Fibroblast of peridontal ligament (primary cell): ENCODE measurements at regions not wholly inside any gene's neighbourhood (a gene's known extent, or its start where the extent isn't known, plus 50 kb on each side); places are given as distances from the start of the nearest gene placed in this dataset.

ENCODE experiments used
- DNase-seq: peaks from one replicate; pipeline ENCODE4 v3.0.0-alpha.2; 2010; ENCODE audit errors: extremely low read depth

DNA sequence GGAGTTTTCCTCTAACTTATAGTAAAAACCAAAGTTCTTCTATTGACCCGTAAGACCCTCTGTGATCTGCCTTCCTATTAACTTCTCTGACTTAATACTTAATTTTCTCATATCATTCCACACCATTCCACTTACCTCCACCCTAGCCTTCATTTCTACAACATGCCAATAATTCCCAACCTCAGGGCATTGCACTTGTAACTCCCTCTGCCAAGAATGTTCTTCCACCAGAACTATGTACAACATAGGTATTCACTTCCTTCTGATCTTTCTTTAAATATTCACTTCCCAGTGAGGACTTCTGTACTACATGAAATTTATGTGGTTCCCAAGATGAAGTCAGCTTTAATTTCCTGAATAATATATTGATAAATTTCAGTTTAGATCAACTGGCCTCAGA is 531.7 kb downstream of the LRFN5 start:
- DNase-seq, result no peak

DNA sequence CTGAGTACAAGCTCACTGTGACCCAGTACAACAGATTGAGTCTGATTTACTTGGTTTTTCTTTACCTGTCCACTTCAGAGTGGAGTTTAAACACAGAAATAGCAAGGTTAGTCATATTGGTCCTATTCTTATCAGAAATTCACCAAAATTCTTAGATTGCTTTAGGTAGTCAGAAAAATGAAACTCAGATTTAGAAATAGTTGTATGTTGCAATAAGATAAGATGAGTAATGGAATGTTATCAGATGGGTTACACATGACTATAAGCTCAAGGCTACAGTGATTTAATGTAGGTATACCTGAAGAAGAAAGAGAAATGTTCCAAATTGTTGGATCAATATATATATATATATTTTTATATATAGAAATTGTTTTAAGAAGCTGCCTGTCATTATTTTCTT is 524.1 kb downstream of the LRFN5 start:
- DNase-seq, result no peak

DNA sequence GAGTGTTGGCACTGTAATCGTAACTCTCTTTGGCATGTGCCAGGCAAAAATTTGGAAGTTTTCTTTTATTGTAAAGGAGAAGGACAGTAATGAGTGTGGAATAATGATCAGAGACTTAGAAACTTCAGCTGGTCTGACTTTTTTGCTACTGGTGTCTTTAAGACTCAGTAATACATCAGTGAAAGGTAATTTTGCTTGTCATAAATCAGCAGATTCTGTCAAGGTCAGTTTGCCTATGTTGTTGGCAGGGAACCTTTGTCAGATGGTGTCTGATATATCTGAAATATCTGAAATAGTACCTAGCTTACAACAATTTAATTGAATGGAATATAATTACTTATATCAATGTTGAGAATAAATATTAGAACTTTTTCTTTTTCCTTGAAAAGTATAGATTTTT is 516.9 kb downstream of the LRFN5 start:
- DNase-seq, result no peak

DNA sequence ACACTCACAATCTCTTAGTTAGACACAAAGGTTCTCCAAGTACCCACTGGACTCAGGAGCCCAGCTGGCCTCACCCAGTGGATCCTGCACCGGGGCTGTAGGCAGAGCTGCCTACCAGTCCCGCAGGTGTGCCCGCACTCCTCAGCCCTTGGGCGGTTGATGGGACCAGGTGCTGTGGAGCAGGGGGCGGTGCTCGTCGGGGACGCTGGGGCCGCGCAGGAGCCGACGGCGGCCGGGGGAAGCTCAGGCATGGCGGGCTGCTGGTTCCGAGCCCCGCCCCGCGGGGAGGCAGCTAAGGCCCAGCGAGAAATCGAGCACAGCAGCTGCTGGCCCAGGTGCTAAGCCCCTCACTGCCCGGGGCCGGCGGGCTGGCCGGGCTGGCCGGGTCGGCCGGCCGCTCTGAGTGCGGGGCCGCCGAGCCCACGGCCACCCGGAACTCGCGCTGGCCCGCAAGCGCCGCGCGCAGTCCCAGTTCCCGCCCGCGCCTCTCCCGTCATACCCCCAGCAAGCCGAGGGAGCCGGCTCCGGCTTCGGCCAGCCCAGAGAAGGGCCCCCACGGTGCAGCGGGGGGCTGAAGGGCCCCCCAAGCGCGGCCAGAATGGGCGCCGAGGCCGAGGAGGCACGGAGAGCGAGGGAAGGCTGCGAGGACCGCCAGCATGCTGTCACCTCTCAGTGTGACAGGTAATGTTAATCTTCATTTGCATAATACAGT is 506.8 kb downstream of the LRFN5 start:
- no peak for DNase-seq

DNA sequence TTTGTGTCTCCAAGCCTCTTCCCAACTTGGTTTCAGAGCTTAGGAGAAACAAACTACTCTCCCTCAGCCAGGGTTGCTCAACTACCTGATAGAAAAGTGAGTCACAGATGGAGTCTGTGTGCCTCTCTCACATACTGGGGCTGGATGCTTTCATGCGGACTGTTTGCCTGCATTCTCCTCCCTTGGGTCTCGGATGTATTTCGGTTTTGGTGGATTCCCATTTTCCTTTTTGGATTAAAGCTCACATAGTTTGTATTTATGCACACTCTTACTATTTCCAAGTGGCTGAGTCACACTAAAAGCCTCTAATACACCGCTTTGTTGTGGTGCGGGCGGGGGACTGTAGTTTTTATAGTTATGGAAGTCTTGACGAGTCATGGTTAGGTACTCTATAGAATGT is 505.4 kb downstream of the LRFN5 start:
- DNase-seq, result peak; percentile 27

DNA sequence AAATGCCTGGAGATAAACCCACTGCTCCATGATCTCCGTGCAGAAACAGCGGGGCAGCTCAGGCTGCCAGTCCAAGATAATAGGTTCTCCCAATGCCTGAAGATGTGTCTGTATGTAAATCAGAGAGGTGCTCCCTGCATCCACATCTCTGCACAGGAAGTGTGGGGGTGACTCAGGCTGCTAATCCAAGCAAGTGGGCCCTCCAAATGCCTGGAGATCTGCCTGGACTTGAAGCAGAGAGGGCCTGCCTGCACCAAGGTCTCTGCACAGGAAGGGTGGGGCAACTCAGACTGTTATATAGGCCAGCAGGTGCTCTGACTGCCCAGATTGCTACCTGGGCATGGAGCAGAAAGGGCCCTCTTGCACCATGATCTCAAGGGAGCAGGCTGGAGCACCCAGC is 504.7 kb downstream of the LRFN5 start:
- DNase-seq, result no peak

DNA sequence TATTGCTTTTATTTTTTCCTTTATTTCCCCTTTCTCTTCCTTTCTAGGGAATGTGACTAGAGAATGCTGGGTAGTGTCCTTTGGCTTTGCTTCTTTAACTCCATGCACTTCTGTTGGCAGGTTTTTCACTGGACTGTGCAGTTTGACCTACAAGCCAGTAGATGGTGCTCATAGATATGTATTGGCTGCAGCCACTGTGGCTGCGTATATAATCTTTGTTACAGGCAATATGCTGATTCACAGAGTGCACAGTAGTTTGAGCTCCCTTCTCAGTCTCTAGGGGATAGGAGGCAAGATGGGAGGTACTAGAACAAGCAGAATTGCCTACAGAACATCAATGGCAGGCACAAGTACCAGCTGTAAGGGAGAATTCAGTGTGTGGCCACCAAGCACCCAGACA is 503.5 kb downstream of the LRFN5 start:
- peak; percentile 79 for DNase-seq

DNA sequence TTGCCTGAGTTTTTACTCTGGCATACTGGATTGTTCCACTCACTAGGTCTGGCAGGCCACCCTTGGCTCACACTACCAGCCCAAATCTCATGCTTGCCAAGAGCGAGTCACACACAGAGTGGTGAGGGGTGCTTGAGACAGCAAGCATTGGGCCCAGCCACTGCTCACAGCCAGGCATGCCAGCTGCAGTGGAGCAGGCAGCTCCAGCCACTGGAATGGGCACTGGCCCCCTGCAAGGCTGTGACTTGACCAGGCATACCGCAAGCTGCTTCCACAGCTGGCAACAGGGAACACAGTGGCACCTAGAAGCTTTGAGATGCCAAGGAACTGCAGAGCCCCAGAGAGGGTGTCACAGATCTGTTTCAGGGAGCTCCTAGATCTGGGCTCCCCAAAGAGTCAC is 488.5 kb downstream of the LRFN5 start:
- no peak for DNase-seq

DNA sequence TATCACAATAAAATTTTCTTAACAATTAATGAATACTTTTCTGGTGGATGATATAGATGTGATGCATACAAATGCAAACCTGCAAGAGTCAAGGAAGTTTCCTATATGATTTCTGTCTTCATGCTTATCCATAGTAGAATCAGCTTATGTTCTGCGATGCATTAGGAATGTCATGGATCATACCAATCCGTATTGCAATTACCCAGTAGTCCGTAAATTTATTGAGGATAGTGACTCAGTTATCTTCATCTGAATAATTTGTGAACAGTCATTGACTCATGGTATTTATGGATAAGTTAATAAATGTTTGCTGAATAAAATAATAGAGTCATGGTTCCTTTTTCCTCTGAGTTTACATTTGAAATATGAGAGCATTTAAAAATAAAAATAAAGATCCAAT is 483.4 kb downstream of the LRFN5 start:
- no peak for DNase-seq

DNA sequence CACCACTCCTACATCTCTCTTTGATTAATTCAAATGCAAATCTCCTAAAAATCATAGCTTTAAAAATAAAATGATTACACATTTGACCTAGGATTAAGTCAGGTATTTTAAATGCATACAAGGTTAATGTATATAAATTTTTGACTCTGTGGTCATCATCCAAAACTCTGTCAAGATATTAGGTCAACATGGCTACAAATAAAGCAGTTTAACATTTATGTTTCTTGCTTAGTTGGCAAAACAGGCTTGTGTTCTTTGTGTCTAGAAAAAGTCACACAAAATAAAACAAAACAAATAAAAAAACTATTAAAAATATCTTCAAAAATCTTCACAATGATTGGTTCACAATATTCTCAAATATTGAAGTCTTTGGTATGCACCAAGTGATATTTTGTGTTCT is 473.2 kb downstream of the LRFN5 start:
- DNase-seq, result no peak

DNA sequence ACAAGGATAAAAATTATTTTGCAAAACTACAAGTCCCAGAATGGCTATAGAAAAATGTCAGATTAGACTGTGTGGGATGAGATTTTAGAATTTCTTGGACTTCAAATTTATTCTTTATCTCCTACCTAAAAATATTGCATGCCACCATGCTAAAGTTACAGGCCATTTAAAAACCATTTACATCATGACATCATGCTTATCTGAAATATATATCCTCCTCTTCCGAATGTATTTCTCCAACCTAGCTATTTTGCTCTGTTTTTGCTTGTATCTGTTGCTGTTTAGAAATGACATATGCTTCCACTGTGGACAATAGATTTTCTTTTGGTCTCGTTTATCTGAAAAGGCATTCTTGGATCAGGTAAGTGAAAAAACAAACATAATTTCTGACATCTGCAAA is 471.7 kb downstream of the LRFN5 start:
- DNase-seq, result no peak

DNA sequence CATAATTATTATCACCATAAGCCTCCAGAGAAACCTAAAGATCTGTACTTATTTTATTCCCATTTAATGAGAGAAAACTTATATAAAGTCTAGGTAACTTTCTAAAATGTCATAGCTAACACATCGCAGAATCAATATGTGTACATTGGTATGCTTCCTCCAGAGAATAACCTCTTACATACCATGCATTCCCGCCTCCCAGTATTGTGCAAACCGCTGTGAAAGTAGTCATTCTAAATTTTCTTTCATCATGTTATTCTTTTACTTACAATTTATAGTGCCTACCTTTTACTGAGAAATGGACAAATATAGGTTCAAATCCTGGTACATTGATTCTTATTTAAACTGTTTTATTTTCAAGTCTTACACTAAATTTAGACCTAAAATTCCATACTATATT is 463.4 kb downstream of the LRFN5 start:
- DNase-seq, result no peak

DNA sequence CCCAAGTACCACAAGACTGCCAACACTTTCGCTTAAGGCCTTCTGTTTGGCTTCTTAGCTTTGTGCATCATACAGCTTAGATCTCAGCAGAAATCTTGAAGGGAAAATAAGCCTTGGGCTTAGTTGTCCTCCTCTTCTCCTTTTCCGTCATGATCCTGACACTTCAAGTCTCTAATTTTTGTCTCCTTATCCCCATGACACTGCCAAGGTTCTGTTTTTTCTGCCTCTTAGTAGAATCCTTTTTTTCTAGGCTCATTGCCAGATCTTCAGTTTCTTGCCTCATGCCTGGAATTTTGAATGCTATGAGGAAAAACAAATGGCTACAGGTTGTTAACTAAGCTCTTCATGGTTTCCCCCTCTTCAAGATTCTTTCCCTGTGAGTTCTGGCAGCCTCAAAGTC is 450.4 kb downstream of the LRFN5 start:
- DNase-seq, result peak; percentile 26

DNA sequence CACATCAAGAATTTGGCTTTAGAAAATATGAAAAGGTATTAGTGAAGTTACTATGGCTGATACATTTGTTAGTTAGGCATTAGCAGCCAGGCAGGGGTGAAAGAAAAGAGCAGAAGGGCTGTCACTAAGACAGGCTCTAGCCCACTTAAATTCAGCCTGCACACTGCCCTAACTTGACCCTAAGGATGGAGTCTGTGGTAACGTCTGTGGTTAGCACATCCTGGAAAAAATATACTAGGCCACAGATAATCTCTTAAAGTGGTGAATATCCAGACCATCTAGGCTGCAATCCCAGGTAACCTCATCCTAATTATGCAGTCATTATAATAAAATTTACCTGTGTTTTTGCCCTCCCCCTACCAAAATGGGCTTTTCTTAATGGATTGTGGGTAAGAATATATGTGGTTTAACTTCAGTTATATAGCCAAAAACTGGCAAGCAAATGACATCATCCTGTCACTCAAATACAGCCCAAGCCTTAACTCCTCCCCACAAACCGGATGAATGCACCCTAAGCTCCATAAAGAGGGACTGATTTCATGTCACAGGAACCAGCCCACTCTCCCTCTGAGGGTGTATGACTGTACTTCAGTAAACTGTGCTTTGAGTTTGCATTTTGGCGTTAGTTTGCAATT is 440.9 kb downstream of the LRFN5 start:
- peak; percentile 30 for DNase-seq

DNA sequence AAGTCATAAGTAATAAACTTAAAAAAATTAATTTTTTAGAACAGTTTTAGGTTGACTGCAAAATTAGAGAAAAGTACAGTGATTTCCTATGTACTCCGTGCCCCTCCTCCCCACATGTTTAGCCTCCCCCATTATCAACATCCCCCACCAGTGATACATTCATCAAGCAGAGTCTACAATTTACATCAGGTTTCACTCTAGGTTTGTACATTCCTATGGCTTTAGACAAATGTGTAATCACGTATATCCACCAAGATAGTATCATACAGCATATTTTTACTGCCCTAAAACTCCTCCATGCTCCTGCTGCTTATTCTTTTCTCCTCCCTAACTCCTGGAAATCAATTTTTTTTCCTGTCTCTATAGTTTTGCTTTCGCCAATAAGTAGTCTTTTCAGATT is 438.7 kb downstream of the LRFN5 start:
- peak; percentile 8 for DNase-seq

DNA sequence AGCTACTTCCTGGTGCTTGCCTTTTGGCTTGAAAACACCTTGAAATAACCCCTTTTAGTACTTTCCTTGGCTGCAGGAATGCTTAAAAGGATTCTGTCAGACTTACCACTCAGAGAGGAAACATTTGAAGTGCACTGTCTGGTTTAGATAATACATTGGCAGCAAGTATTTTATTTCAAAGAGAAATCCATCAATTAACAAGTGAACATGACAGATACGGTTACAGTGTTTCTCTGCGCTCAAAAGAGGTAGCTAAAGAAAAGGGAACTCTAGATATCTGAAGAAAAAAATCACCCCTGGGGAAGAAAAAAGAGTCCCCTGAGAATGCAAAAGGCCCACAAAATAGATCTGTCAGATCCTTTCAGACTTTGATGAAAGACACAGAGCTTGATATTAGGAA is 421.9 kb downstream of the LRFN5 start:
- DNase-seq, result no peak

DNA sequence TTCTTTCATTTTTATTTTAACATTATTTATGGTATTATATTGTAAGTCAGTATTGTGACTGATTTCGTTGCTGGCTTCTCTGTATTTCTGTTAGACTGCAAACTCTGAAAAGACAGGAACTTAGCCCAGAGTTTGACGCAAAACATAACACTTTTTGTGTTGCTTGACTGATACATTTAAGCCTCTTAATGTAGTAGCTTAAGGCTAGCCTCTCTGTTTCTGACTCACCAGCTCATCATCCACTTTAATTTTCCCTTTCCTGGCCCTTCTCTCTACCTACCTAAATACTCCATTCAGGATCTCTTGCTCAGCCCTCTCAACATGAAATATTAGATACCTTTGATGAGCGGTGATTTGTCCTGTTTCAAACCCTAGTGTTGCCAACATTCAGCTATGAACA is 420.6 kb downstream of the LRFN5 start:
- DNase-seq, result no peak

DNA sequence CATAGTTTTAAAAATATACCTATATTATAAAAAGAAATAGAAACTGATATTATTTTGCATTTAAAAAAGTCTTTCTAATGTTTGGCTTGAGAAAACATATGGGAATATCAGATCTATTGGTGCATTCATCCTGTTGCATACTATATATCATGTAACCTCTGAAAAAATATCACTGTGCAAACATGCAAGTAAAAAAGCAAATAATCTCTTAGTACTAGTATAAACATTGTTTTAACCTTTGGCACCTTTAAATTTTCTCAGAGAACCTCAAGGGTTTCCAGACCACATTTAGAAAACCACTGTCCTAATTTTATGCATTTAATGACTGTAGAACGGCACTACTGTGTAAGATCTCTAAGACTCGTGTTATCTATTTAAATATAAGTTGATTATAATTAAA is 416.8 kb downstream of the LRFN5 start:
- no peak for DNase-seq

DNA sequence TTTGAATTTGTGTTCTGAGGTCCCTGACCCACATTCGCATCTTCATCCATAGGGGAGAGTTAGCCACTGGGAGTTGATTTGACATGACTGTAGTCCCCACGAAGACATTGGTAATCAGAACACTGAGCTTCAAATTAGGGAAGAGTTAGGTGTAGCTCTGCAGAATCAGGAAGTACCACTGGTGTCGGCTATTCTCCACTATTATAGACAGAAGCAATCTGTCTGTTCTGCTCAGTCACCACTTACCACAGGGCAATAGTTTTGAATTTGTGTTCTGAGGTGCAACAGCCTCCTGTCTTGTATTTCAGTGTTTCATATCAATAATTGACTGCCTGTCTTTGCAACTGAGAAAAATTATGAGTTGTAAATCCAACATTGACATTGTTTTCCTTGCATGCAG is 407.6 kb downstream of the LRFN5 start:
- no peak for DNase-seq

DNA sequence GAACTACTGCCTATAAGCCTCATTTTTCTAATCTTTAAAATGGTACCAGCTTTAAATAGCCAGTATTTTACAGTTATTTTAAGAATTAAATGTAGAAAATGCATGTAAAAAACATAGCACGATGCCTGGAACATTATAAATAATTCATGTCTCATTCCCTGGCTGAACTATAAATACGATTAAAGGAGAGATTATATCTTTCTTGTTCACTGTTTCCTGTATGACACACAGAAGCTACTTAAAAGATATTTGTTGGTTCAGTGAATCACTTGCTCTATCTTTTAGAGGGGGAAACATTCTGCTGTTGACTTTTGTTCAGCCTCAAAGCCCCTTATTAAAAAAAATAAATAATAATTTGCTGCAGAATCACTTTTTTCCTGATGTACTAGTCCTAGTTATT is 406.9 kb downstream of the LRFN5 start:
- DNase-seq, result no peak

DNA sequence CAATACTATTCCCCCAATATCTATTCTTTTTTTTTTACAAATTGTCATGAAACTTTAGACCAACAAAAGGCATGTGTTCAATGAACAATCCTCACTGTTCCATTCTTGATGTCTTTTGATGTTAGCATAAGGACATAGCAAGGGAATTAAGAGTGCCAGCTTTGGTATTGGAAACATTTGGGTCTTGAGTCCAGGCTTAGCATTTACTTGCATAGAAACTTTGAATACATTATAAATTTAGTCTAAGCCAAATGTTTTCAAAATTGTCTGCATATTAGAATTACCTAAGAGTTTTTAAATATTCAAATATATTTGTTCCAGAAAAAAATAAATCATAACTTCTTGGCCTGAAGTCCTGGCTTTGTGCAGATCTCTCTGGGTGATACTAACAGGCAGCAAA is 406.5 kb downstream of the LRFN5 start:
- no peak for DNase-seq

DNA sequence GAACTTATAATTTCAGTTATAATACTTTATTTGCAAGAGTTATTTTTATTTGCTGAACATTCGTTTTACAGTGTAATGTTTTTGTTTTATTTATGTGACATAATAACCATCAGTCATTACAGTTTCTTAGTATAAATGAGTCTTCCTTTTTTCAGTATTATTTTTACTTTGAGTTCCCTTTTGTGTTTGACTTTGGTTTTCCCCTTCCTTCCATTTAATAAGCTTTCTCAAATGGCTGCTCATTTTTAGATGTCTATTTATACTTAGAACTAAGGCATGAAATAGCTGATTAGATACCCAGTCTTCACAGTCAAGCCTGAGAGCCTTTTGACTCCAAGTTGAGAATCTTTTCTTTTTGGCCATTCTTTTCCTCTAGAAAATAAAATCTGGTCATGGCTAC is 404.5 kb downstream of the LRFN5 start:
- no peak for DNase-seq

DNA sequence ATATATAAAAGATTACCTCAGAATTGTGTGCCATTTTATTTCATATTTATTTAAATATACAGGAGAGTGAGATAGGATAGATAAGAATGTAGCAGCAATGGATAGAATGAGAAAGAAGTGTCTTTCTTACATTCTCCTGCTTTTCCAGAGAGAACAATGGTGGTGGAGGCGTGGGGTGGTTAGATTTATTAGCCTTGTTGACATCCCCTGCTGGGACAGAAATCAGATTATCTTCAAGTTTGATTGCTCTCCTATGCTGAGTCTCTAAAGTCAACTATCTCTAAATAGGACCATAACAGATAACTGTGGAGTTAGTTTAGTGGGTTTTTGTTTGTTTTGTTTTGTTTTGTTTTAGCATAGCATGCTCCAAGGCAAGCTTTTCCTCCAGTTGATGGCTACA is 397.6 kb downstream of the LRFN5 start:
- DNase-seq, result no peak

DNA sequence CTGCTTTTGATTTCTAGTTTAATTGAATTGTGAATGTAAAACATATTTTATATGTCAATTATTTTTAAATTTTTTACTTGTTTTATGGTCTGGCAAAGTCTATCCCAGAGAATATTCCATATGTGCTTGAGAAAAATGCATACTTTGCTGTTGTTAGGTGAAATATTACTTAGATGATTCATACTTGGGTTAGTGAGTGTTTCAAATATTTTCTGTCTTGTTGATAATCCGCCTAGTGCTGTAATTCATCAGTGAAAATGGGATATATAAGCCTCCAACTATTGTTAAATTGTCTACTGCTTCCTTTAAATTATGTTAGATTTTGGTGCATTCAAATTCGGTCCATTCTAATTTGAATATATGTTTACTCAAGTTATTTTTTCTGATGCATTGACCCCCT is 395.5 kb downstream of the LRFN5 start:
- peak; percentile 6 for DNase-seq
